ENCODE measurements at regions not wholly inside any gene's neighbourhood (a gene's known extent, or its start where the extent isn't known, plus 50 kb on each side); places are given as distances from the start of the nearest gene placed in this dataset.
"Not testable (repeated sequence)": the region's sequence is repeated elsewhere in the genome, so short reads cannot be mapped to it uniquely, and the experiment has no call there.

DNA sequence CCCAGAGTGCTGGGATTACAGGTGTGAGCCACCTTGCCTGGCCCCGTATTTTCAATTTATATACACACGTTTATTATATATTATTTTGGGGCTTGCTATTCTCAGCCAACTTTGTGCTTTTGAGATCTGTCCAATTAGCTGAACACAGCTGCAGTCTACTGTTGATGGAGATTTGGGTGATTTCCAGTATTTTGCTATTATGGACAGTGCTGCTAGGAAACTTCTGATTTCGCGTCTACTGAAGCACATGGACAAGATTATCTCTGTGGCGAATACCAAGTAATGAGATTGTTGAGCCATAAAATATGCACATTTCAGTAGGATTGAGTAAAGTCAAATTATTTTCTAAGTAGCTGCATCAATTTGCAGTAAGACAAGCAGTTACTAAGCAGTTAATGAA, 1731.2 kb upstream of the CDH6 start:
- Histone ChIP-seq H3K9me2 (no peaks in the 10 kb centered on the region), H3K4me1 (ENCODE audit: control insufficient read depth in 1 of 2, insufficient read depth in 2 of 2, low read depth in 1 of 2, low read length in 1 of 2) (no peaks in the 10 kb centered on the region), H3K4me3 (ENCODE audit: low read depth in 2 of 2, low read length in 1 of 2) (no peak overlapping the region), H3K27me3 (ENCODE audit: insufficient read depth) (no peaks in the 10 kb centered on the region), H2AFZ (ENCODE audit: low read depth) (no peak overlapping the region), H3K9ac (no peak overlapping the region), H4K20me1 (ENCODE audit: insufficient read depth) (no peaks in the 10 kb centered on the region), H3K36me3 (replicated peaks in 1 of 2; ENCODE audit: control insufficient read depth in 1 of 2, insufficient read depth in 2 of 2, low read length in 1 of 2) (no peaks in the 10 kb centered on the region), H3K4me2 (no peak overlapping the region), H3K27ac (ENCODE audit: low read depth in 2 of 2, low read length in 1 of 2) (no peak overlapping the region), H3K9me3 (no peaks in the 10 kb centered on the region), H3K79me2 (ENCODE audit: insufficient read depth) (no peaks in the 10 kb centered on the region), H3F3A (replicated peaks; ENCODE audit: insufficient read depth) (no peaks in the 10 kb centered on the region)
- ChIA-PET POLR2A (no interaction called here), CTCF (no interaction called here)
- DNase-seq = no peak
- 4% methylated on average over 5 of the region's 5 CpGs for WGBS (ENCODE audit: low lambda C conversion rate)
- no peak for TF ChIP-seq MEF2A (IDR thresholded peaks at IDR 0.05; ENCODE audit: borderline replicate concordance, low read depth)
- no peak for TF ChIP-seq NFIC (IDR thresholded peaks at IDR 0.05; ENCODE audit: borderline replicate concordance)
- TF ChIP-seq EP300 (IDR thresholded peaks at IDR 0.05; ENCODE audit: borderline replicate concordance in 1 of 2, low read depth in 1 of 2, low read length in 1 of 2) = no peak
- no peak for TF ChIP-seq TAF1 (IDR thresholded peaks at IDR 0.05; ENCODE audit: borderline replicate concordance, low read depth, low read length)
- no peak for TF ChIP-seq RCOR1 (IDR thresholded peaks at IDR 0.05; ENCODE audit: low read length)
- no peak for TF ChIP-seq ELF1 (IDR thresholded peaks at IDR 0.05)
- TF ChIP-seq, protein P1, sequence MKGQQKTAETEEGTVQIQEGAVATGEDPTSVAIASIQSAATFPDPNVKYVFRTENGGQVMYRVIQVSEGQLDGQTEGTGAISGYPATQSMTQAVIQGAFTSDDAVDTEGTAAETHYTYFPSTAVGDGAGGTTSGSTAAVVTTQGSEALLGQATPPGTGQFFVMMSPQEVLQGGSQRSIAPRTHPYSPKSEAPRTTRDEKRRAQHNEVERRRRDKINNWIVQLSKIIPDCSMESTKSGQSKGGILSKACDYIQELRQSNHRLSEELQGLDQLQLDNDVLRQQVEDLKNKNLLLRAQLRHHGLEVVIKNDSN (IDR thresholded peaks at IDR 0.05; ENCODE audit: borderline replicate concordance, low read depth) = no peak
- TF ChIP-seq RXRA (IDR thresholded peaks at IDR 0.05; ENCODE audit: borderline replicate concordance, low read depth) = no peak
- TF ChIP-seq EZH2phosphoT487 (IDR thresholded peaks at IDR 0.05; ENCODE audit: borderline replicate concordance, low read depth) = no peak
- TF ChIP-seq SIN3A (IDR thresholded peaks at IDR 0.05; ENCODE audit: borderline replicate concordance, low read depth, low read length) = no peak
- TF ChIP-seq GATA2 (CRISPR knock-in tag; IDR thresholded peaks at IDR 0.05) = no peak
- no peak for TF ChIP-seq FOXM1 (IDR thresholded peaks at IDR 0.05; ENCODE audit: low read depth)
- TF ChIP-seq, protein P2, sequence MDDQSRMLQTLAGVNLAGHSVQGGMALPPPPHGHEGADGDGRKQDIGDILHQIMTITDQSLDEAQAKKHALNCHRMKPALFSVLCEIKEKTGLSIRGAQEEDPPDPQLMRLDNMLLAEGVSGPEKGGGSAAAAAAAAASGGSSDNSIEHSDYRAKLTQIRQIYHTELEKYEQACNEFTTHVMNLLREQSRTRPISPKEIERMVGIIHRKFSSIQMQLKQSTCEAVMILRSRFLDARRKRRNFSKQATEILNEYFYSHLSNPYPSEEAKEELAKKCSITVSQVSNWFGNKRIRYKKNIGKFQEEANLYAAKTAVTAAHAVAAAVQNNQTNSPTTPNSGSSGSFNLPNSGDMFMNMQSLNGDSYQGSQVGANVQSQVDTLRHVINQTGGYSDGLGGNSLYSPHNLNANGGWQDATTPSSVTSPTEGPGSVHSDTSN (IDR thresholded peaks at IDR 0.05) = no peak
- TF ChIP-seq POLR2AphosphoS5 (IDR thresholded peaks at IDR 0.05; ENCODE audit: low read depth, low read length) = no peak
- no peak for TF ChIP-seq YY1 (IDR thresholded peaks at IDR 0.05; ENCODE audit: low read depth)

GRCh38 chr5:29460971-29461559, 1732.4 kb upstream of the CDH6 start:
- no peak for DNase-seq
- Histone ChIP-seq H3K9ac (no peak overlapping the region), H4K20me1 (ENCODE audit: insufficient read depth) (no peaks in the 10 kb centered on the region), H2AFZ (ENCODE audit: low read depth) (no peak overlapping the region), H3K36me3 (replicated peaks in 1 of 2; ENCODE audit: control insufficient read depth in 1 of 2, insufficient read depth in 2 of 2, low read length in 1 of 2) (no peaks in the 10 kb centered on the region), H3K4me2 (no peak overlapping the region), H3F3A (replicated peaks; ENCODE audit: insufficient read depth) (no peaks in the 10 kb centered on the region), H3K9me2 (no peaks in the 10 kb centered on the region), H3K79me2 (ENCODE audit: insufficient read depth) (no peaks in the 10 kb centered on the region), H3K4me1 (ENCODE audit: control insufficient read depth in 1 of 2, insufficient read depth in 2 of 2, low read depth in 1 of 2, low read length in 1 of 2) (no peaks in the 10 kb centered on the region), H3K27ac (ENCODE audit: low read depth in 2 of 2, low read length in 1 of 2) (no peak overlapping the region), H3K27me3 (ENCODE audit: insufficient read depth) (no peaks in the 10 kb centered on the region), H3K4me3 (ENCODE audit: low read depth in 2 of 2, low read length in 1 of 2) (no peak overlapping the region), H3K9me3 (no peaks in the 10 kb centered on the region)
- CTCF ChIA-PET = no interaction called here
- POLR2A ChIA-PET = no interaction called here
- TF ChIP-seq FOXJ3 (CRISPR knock-in tag; IDR thresholded peaks at IDR 0.05) (no peak), MAX (IDR thresholded peaks at IDR 0.05; ENCODE audit: low read depth) (no peak), IRF3 (IDR thresholded peaks at IDR 0.05; ENCODE audit: low read depth, low read length) (no peak), POLR2AphosphoS5 (IDR thresholded peaks at IDR 0.05; ENCODE audit: low read depth, low read length) (no peak)
- 19% methylated on average over 4 of the region's 4 CpGs for WGBS (ENCODE audit: low lambda C conversion rate)

DNA sequence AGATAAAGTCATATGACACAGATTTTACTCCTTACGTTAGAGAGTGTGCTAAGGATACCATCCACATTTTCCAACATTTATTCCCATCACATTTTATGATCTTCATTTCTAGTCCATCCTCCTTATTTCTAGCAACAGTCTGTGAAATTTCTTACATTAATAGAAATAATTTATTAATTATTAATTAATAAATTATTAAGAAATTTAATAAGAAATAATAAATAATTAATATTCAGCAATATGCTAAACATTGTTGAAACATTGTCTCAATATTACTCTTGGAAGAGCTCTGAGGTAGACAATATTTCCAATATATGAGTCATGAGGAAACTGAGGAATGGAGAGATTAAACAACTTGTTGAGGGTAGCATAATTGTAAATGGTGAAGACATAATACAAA, 1742.5 kb upstream of the CDH6 start:
- H3K9me3 ChIP-seq; H3F3A ChIP-seq (replicated peaks; ENCODE audit: insufficient read depth); H3K9me2 ChIP-seq; H3K27me3 ChIP-seq (ENCODE audit: insufficient read depth); H3K36me3 ChIP-seq (replicated peaks in 1 of 2; ENCODE audit: control insufficient read depth in 1 of 2, insufficient read depth in 2 of 2, low read length in 1 of 2); H3K4me1 ChIP-seq (ENCODE audit: control insufficient read depth in 1 of 2, insufficient read depth in 2 of 2, low read depth in 1 of 2, low read length in 1 of 2); H3K4me2 ChIP-seq; CTCF ChIA-PET; H2AFZ ChIP-seq (ENCODE audit: low read depth); DNase-seq; H3K9ac ChIP-seq; H3K27ac ChIP-seq (ENCODE audit: low read depth in 2 of 2, low read length in 1 of 2); H4K20me1 ChIP-seq (ENCODE audit: insufficient read depth); POLR2A ChIA-PET; H3K79me2 ChIP-seq (ENCODE audit: insufficient read depth); H3K4me3 ChIP-seq (ENCODE audit: low read depth in 2 of 2, low read length in 1 of 2): not testable (repeated sequence)
- WGBS (ENCODE audit: low lambda C conversion rate) = 19% methylated on average over 1 of the region's 1 CpG

Data from SK-N-SH (cell line).